K562 (cell line): ENCODE measurements at regions not wholly inside any gene's neighbourhood (a gene's known extent, or its start where the extent isn't known, plus 50 kb on each side); places are given as distances from the start of the nearest gene placed in this dataset.

Experiments used
- ARID3A ChIP-seq: IDR thresholded peaks from 2 replicates; pipeline ENCODE4 v1.6.1; 2012; ENCODE audit warnings: low read depth, low read length, improper control_type of control experiment, borderline replicate concordance
- ARID3B ChIP-seq: fragments of 250-450 bp; sonication (Bioruptor Pico); IDR thresholded peaks from 2 replicates; pipeline ENCODE4 v1.4.0; 2020; ENCODE audit warnings: borderline replicate concordance
- CGGBP1 ChIP-seq: fragments of 250-450 bp; sonication (Bioruptor Pico); IDR thresholded peaks from 2 replicates; pipeline ENCODE4 v1.9.0; 2021; ENCODE audit warnings: mild to moderate bottlenecking
- IRF2 ChIP-seq: sonication (generic); formaldehyde crosslinking; IDR thresholded peaks from 2 replicates; pipeline ENCODE4 v1.8.1; 2022; ENCODE audit warnings: mild to moderate bottlenecking, missing genetic modification reagents
- PTTG1 ChIP-seq: fragments of 450-650 bp; IDR thresholded peaks from 2 replicates; pipeline ENCODE4 v1.6.1; 2016; ENCODE audit warnings: low read depth, mild to moderate bottlenecking, missing genetic modification characterization, missing compliant biosample characterization
- RREB1 ChIP-seq: fragments of 250-450 bp; sonication (Bioruptor Pico); IDR thresholded peaks from 2 replicates; pipeline ENCODE4 v1.4.0; 2020
- USF2 ChIP-seq: sonication (generic); formaldehyde crosslinking; IDR thresholded peaks from 2 replicates; pipeline ENCODE4 v1.5.0; 2020; ENCODE audit warnings: missing genetic modification reagents
- ZNF592 ChIP-seq: fragments of 450-650 bp; IDR thresholded peaks from 2 replicates; pipeline ENCODE4 v1.6.1; 2017; ENCODE audit warnings: antibody characterized with exemption, mild to moderate bottlenecking
- ZNF655 ChIP-seq: fragments of 250-450 bp; sonication (Bioruptor Pico); IDR thresholded peaks from 2 replicates; pipeline ENCODE4 v1.5.0; 2021
- ZNF764 ChIP-seq: fragments of 250-450 bp; sonication (Bioruptor Pico); IDR thresholded peaks from 2 replicates; pipeline ENCODE4 v1.4.0; 2020; ENCODE audit warnings: low read depth, mild to moderate bottlenecking, moderate library complexity

GRCh38 chr7:101733713-101734475, 83.5 kb upstream of the CUX1 start (continued):
- TF ChIP-seq CGGBP1 (CRISPR knock-in tag): no peak
- TF ChIP-seq PTTG1 (tag): no peak
- no peak for TF ChIP-seq RREB1 (CRISPR knock-in tag)
- no peak for TF ChIP-seq ARID3B (CRISPR knock-in tag)
- no peak for TF ChIP-seq USF2
- TF ChIP-seq ZNF592: peak; percentile 57; the same call in 1 of the 2 replicates
- TF ChIP-seq ZNF655 (CRISPR knock-in tag): no peak
- no peak for TF ChIP-seq IRF2 (CRISPR knock-in tag)
- no peak for TF ChIP-seq ARID3A
- TF ChIP-seq ZNF764: no peak
